Fibroblast of gingiva (primary cell): ENCODE measurements at regions not wholly inside any gene's neighbourhood (a gene's known extent, or its start where the extent isn't known, plus 50 kb on each side); places are given as distances from the start of the nearest gene placed in this dataset.

Source experiments
- DNase-seq: peaks from one replicate; pipeline ENCODE4 v3.0.0-alpha.2; 2011; ENCODE audit warnings: low read depth

- DNase-seq: no peak
Measured at GRCh38 chr10:124302951-124303505, 115.7 kb downstream of the OAT start.

GRCh38 chr10:124301736-124302135 lies 117.0 kb downstream of the OAT start:
- peak; percentile 40 for DNase-seq

GRCh38 chr10:124300735-124301134 lies 118.0 kb downstream of the OAT start:
- DNase-seq: no peak

- DNase-seq: no peak
Measured at GRCh38 chr10:124300224-124300623, 118.5 kb downstream of the OAT start.

- no peak for DNase-seq
Measured at GRCh38 chr10:124299696-124300095, 119.0 kb downstream of the OAT start.

GRCh38 chr10:124298891-124299290 lies 119.8 kb downstream of the OAT start:
- no peak for DNase-seq

GRCh38 chr10:124296813-124297788 lies 121.6 kb downstream of the OAT start:
- no peak for DNase-seq

GRCh38 chr10:124296121-124296812 lies 122.5 kb downstream of the OAT start:
- peak; percentile 89 for DNase-seq

GRCh38 chr10:124294811-124295770 lies 123.6 kb downstream of the OAT start:
- no peak for DNase-seq

GRCh38 chr10:124293616-124294449 lies 124.9 kb downstream of the OAT start:
- no peak for DNase-seq

- peak; percentile 83 for DNase-seq
Measured at GRCh38 chr10:124292911-124293615, 125.7 kb downstream of the OAT start.

GRCh38 chr10:124291001-124291701 lies 127.6 kb downstream of the OAT start:
- DNase-seq: peak; percentile 63

- DNase-seq: no peak
Measured at GRCh38 chr10:124289851-124290795, 128.6 kb downstream of the OAT start.

GRCh38 chr10:124288928-124289850 lies 129.5 kb downstream of the OAT start:
- no peak for DNase-seq

- no peak for DNase-seq
Measured at GRCh38 chr10:124288486-124288885, 130.2 kb downstream of the OAT start.

- no peak for DNase-seq
Measured at GRCh38 chr10:124287791-124288190, 130.9 kb downstream of the OAT start.

GRCh38 chr10:124287071-124287685 lies 131.5 kb downstream of the OAT start:
- DNase-seq: no peak
